Stimulated activated CD4-positive, alpha-beta T cell treated with anti-CD3 and anti-CD28 coated beads, Interleukin-1b, Interleukin-23, amount 100 ng/mL, for 4 hours (primary cell): ENCODE measurements at regions not wholly inside any gene's neighbourhood (a gene's known extent, or its start where the extent isn't known, plus 50 kb on each side); places are given as distances from the start of the nearest gene placed in this dataset.
"Not testable (repeated sequence)": the region's sequence is repeated elsewhere in the genome, so short reads cannot be mapped to it uniquely, and the experiment has no call there.

Experiments used
- DNase-seq, 2 donors: peaks; one replicate each; pipeline ENCODE4 v3.0.0-alpha.2; 2020; ENCODE audit warnings: low read depth in 2 of 2

DNA sequence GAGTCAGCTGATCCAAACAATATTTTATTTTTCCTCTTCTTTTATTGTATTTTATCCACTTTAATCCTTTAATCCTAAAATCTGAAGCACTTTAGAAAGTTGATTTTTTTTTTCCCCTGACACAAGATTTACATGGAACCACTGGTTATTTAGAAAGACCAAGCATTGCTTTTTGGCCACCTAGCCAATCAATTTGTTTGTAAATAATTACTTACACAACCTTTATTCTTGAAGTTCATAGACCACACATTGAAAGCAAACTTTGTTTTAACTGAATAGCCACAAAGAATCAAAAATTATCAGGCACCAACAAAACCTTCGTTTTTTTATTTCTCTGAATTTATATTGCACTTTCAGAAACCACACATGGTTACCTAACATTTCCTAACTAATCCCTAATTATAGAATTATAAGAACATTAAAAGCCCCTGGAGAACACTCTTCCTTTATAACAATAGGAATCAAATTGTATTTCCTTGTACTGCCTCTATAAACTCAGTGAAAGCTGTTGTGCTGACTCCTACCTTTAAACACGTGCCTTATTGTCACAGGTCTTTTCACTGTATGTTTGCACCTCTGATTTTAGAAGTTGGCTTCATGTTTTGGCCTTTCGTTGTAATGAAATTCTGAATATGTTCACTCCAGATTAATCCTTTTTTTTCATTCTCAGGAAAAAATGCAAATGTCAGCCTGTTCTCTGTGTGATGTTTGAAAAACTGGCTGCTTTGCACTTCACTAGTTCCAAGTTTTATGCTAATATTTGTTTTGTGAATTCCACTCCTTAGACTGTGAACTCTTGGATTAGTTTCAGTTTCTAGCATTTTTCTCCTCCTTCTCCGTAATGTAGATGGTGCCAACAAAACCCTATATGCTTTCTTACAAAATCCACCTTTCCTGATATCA is 1511.9 kb downstream of the REEP3 start:
- DNase-seq: no peak

DNA sequence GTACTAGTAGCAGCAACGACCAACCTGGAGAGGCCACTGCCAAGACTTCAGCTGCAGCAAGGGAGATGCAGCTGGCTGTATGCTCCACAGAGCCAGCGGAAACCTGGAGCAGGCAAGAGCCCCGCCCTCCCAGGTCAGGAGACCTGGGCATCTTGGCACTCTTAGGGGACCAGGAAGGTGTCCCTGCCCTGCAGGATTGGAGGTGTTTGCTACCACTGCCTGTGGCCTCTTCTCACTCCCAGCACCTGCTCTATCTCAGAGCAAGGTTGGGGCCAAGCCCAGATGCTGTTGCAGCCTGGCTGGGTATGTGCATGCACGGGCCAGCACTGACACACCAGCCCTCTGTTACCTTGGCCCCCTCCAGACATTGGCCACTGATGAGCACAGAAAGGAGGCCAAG is 1512.8 kb downstream of the REEP3 start:
- no peak for DNase-seq

DNA sequence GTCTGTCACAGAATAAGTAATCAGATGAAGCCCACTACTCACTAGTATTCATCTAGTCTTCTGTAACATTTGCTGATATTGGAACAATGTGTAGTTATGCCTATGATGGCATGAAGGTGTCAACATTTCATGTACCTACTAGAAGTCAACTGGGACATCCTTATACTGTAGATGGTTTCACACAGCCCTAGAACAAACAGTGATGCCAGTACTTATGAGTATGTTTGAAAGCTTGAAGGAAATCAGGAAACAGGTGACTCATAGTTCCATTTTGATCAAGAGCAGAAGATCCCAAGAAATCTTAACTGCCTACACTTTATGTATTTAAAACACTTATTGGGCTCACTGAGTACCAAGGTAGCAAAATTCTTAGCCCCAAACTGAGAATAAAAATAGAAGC is 1519.6 kb downstream of the REEP3 start:
- DNase-seq: no peak

DNA sequence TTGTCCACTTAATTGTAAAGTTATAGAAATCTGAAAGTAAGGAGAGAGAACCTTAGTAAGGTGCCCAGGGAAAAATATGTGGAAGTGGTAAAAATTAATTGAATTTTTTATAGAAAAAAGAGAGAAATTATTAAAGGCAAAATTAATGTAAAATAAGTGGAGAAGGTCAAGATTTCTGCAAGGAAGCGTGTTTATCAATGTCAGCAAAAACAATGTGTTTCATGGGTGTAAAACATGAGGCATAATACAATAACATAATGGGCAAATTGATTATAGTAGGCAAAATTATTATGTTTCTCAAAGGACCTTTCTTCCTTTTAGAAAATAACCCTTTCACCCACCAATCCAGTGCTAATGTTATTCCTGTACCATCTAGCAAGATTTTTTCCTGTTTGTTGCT is 1520.1 kb downstream of the REEP3 start:
- no peak for DNase-seq

DNA sequence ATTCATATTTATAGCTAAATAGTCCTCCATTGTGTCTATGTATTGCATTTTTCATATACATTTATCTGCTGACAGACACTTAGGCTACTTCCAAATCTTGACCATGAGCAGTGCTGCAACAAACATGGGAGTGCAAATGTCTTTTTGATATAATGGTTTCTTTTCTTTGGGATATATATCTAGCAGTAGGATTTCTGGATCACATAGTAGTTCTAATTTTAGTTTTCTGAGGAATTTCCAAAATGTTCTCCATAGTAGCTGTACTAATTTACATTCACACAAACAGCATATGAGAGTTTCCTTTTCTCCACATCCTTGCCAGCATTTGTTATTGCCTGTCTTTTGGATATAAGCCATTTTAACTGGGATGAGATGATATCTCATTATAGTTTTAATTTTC is 1521.3 kb downstream of the REEP3 start:
- no peak for DNase-seq

DNA sequence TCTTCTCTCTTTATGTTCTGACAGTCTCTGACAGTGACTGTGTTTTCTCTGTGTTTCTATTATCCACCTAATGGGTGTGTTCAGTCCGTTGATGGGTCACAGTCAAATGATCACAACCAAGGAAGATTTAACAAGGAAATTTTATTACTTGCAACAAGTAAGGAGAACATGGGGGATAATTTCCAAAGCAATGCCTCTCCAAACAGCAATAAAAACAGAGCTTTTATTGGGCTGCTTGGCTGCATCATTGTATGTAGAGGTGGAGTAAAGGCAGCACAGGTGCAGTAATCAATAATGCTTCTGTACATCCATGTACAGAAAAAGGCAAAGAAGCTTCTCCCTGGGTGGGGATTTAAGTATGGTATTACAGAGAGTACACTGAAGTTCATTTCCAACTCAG is 1525.6 kb downstream of the REEP3 start:
- DNase-seq: no peak

DNA sequence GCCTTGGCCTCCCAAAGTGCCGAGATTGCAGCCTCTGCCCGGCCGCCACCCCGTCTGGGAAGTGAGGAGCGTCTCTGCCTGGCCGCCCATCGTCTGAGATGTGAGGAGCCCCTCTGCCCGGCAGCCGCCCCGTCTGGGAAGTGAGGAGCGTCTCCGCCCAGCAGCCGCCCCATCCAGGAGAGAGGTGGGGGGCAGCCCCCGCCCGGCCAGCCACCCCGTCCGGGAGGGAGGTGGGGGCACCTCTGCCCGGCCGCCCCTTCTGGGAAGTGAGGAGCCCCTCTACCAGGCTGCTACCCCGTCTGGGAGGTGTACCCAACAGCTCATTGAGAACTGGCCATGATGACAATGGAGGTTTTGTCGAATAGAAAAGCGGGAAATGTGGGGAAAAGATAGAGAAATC is 1530.9 kb downstream of the REEP3 start:
- DNase-seq: not testable (repeated sequence)

DNA sequence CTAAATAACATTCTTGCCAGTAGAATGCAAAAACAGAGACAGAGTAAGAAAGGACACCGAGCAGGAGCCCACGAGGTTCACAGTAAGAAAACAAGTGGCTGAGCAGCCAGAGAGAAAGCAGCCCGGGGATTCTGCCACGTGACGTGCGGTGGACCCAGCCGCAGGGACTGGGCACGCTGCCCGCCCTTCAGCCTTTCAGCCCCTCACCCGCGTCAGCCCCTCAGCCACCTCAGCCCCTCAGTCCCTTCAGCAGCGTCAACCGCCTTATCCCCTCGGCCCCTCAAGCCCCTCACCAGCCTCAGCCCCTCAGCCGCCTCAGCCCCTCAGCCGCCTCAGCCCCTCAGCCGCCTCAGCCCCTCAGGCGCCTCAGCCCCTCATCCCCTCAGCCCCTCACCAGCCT is 1532.2 kb downstream of the REEP3 start:
- DNase-seq: not testable (repeated sequence)

DNA sequence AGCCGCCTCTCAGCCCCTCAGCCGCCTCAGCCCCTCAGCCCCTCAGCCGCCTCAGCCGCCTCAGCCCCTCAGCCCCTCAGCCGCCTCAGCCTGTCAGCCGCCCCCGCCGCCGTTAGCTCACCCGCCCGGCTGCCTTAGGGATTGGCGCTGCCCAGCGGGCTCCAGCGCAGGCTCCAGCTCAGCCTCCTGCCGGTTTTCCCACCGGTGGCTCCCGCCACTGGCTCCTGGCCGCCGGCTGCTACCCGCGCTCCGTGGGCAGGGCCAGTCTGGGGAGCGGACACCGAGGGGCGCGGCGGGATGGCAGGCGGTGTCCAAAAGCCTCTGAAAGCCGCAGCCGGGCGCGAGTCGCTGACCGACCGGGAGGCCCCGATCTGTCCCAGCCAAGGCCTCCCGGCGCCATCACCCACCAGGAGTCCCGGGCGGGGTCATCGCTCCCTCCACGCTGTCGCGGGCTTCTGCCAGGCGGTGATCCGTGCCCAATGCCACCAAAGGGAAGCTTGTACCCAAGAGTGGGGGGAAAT is 1532.7 kb downstream of the REEP3 start:
- DNase-seq: not testable (repeated sequence)

DNA sequence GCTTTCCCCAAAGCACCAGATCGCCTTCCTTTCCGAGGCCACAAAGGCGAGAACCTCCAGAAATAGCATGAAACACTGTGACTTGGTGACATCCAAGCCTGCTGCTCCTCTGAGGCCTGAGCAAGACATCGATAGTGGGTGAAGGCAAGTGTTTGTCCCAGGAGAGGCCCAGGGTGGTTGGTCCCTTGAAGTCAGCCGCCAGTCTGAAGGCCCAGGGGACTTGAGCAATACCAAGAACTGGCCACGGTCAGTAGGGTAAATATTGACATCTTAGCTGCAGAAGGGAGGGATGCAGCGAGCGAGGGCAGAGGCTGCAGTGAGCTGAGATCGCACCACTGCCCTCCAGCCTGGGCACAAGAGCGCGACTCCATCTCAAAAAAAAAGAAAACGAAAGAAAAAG is 1533.5 kb downstream of the REEP3 start:
- DNase-seq: not testable (repeated sequence)

DNA sequence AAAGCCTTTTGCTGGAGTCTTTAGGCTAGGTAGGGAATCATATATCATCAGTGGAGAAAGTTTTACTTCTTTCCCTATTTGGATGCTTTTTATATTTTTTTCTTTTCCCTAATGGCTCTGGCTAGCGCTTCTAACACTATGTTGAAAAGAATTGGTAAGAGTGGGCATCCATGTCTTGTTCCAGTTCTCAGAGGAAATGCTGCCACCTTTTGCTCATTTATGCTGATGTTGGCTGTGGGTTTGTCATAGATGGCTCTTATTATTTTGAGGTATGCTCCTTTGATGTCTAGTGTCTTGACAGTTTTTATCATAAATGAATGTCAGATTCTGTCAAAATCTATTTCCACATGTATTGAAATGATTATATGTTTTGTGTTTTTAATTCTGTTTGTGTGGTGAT is 1544.1 kb downstream of the REEP3 start:
- no peak for DNase-seq

DNA sequence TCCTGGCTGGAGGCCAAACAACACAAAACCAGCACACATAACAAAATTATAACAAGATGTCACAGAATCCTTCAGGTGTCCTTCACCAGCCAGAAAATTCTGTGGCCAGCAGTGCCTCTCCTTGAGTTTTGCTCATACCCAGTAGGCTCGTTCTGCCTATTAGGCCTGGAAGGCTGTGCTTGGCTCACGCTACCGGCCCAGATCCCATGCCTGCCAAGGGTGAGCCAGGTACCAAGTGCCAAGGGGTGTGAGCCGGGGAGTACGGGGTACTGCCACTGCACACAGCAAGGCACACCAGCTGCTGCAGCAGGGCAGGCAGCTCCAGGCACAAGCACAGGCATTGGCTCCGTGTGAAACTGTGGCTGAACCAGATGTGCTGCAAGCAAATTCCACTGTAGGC is 1562.0 kb downstream of the REEP3 start:
- DNase-seq: no peak

DNA sequence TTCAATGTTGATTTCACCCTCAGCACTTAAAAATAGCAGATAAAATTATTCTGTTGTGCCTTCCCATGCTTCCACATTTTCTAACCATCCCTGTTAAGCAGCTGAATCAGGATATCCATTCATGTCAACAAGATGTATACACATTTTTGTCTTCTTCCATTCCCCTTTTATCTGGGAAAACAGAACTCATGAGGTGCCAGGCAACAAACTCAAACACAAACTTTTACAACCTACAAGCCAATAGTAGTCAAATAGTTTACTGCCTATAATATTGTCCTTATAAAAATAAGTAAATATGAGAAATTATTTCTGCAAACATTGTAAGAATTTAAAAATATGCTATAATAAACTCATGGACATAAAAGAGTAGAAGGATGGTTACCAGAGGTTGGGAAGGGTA is 1569.8 kb downstream of the REEP3 start:
- no peak for DNase-seq

DNA sequence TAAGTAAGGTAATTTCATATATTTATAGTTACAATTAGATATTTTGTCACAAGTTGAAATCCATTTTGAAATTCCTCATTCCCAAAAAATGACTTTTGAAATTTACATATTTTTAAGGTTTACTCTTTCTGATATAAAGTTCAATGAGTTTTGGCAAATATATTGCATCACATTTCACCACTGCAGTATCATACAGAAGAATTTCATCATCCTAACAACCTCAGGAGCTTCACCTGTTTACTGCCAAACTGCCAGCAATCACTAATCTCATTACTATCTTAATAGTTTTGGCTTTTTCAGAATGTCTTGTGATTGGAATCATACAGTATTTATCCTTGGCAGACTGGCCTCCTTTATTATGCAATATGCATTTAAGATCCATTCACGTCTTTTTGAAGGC is 1578.9 kb downstream of the REEP3 start:
- DNase-seq: no peak

DNA sequence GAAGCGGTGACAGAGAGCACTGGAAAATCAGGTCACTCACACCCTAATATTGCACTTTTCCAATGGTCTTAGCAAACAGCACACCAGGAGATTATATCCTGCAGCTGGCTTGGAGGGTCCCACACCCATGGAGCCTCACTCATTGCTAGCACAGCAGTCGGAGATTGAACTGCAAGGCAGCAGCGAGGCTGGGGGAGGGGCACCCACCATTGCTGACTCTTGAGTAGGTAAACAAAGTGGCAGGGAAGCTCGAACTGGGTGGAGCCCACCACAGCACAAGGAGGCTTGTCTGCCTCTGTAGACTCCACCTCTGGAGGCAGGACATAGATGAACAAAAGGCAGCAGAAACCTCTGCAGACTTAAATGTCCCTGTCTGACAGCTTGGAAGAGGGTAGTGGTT is 1579.7 kb downstream of the REEP3 start:
- not testable (repeated sequence) for DNase-seq

DNA sequence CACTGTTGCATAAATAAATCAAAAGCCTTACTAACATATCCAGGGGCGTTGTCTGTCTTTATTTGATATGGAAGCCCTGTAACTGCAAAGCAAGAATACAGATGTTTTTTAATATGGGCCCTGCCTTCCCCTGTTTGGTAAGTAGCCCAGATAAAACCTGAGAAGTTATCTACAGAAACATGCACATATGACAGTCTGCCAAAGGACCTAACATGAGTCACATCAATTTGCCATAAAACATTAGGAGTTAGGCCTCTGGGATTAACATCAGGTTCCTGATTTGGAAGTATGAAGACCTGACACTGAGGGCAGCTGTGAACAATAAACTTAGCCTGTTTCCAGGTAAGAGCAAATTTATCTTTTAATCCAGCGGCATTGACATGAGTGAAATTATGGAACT is 1588.8 kb downstream of the REEP3 start:
- no peak for DNase-seq

DNA sequence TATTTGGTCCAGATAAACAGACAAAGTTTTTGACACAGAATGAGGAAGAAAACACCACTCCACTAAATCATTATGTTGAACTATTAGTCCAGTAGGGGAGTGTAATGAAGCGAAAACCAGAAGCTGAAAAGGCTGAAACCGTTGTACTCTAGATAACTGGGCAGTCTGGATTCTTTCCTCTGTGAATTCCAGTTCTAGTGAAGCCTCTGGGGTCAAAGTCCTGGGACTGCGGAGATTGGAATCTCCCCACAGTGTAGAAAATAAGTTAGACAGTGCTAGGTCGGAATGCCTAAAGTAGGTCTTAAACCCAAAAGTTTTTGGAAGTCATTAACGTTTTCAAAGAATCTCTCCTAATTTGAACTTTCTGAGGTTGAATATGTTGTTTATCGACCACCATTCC is 1589.9 kb downstream of the REEP3 start:
- not testable (repeated sequence) for DNase-seq

DNA sequence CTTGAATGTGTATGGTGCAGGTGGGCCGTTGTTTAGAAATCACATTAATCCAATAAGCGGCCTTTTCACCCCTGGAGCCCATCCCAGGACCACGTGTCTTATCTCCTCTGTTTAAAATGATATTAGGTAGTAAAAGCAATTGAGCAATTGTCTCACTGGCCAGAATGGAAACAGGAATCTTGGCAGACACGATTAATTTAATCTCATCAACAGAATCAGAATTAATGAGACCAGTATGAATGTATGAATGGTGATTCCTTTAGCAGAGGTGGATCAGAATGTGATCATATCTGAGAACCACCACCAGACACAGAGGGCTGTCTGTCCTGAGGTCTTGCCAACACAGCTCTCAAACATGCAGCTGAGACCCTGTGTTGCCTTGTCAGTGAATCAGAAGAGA is 1591.4 kb downstream of the REEP3 start:
- no peak for DNase-seq

DNA sequence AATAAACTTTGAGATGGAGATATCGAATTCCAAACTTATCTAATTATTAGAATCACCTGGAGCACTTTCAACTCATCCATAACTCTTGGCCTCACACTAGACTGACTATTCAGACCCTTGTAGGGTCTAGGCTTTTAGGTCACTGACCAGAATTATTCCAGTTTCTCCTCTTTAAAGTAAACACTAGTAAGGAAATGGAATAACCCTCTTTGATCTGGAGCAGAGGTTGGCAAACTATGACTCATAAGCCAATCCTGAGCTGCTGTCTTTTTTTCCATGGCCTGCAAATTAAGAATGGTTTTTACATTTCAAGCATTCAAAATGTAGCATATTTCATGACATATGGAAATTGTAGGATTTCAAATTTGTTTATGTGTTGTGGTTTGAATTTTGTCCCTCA is 1601.9 kb downstream of the REEP3 start:
- no peak for DNase-seq

DNA sequence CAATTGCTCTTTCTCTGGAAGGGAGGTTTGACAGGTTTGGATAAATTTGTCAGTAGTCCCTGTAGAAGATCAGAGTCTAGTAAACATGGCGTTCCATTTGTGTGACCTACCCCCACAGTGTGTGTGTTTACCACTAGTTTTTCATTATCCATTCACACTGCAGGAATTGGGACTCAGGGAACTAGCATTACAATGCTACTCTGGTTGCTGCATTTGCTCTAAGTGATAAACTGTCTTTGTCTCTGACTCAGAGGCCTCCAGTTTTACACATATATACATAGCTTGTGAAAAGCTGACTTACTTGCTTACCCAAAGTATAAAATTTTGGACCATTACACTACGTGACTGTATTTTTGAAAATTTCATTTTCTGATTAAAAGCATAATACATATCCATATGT is 1604.0 kb downstream of the REEP3 start:
- no peak for DNase-seq

DNA sequence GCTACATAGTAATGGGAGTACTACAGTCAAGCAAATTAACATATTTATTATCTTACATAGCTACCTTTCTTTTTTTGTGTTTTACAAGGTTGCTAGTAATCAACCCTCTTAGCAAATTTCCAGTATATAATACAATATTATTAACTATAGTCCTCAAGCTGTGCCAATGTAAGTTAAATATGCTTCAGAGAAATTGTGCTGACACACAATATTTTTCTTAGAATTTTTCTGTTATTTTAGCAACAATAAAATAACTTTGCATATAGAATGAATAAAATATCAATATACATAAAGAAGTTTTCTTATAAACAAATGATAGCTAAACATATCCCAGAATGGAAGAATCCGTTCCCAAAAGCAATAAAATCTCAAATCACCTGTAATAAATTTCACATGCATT is 1605.1 kb downstream of the REEP3 start:
- no peak for DNase-seq

DNA sequence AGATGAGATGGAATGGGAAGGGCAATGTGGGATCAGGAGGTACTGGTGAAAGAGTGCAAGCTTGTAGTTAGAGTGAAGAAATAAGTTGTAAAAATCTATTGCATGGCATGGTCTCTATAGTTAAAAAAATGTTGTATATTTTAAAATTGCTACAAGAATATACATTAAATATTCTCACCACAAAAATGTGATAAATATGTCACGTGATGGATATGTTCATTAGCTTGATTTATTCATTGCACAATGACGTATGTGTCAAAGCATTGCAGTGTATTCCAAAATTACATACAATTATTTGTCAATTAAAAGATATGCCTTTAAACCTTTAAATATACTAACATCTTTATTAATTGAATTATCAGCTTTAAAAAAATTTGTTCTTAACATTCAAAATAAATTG is 1607.1 kb downstream of the REEP3 start:
- DNase-seq: no peak

DNA sequence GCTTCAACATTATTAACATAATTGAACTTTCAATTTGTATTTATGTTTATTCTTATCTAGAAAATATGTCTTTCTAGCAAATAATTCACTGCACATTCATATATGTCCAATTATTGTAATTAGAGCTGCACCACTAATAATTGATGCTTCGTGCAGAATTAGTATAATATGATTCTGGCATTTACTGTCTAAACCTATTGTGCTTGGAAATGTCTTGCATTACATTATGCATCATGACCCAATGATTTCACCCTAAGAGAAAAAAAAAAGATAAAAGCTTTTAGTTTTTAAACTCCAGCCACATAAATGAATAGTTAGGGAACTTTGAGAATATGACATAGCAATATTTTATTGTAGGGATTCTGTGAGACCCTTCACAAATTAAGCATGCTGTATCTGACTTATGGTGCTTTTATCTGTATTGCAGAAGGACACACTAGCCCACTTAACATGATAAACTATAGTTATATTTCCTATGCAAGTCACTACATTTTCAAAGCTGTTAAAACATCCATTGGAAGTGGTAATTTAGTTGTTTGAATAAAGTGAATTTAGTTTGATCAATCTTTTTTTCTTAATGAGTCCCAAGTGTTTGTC is 1609.1 kb downstream of the REEP3 start:
- DNase-seq: no peak
